HG02981 (cell line): ENCODE measurements at regions not wholly inside any gene's neighbourhood (a gene's known extent, or its start where the extent isn't known, plus 50 kb on each side); places are given as distances from the start of the nearest gene placed in this dataset.
A peak's percentile ranks its signal among the peaks of the same experiment; 100 is the strongest.

Source experiments
- ATAC-seq: cut with Tn5 transposase; IDR thresholded peaks from one replicate; pipeline ENCODE4 v1.9.1; 2021; ENCODE audit warnings: mild to moderate bottlenecking, moderate library complexity; ENCODE audit not compliant: unreplicated experiment

DNA sequence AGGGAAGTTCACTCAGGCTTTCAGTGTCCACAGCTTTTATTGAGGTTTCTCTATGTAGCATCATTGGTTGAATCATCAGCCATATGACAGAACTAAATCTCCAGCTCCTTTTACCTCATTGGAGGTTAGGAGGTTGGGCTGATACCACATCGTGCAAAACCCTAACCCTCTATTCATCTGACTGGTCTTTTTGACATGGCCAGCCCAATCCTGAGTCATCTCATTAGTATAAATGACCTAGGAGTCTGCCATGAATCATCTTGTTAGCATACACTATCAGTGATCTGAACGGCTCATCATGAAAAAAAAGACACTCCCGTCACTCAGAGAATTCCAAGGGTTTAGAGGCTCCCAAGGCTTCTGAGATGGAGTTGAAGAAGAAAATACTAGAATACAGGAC lies 669.8 kb upstream of the POT1 start:
- ATAC-seq = no peak

DNA sequence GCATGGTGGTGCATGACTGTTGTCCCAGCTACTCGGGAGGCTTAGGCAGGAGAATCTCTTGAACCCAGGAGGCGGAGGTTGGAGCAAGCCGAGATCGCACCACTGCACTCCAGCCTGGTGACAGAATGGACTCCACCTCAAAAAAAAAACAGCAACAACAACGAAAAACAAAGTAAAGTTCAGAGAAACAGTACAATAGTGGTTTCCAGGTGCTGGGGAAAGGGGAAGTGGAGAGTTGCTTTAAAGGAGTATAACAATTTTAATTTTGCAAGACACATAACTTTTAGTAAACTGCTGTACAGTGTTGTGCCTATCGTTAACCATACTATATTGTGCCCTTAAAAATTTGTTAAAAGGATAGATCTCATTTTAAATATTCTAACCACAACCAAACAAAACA lies 662.7 kb upstream of the POT1 start:
- ATAC-seq = no peak

GRCh38 chr7:125573126-125573525 lies 643.5 kb upstream of the POT1 start:
- no peak for ATAC-seq

GRCh38 chr7:125572414-125572813 lies 642.8 kb upstream of the POT1 start:
- ATAC-seq = no peak

DNA sequence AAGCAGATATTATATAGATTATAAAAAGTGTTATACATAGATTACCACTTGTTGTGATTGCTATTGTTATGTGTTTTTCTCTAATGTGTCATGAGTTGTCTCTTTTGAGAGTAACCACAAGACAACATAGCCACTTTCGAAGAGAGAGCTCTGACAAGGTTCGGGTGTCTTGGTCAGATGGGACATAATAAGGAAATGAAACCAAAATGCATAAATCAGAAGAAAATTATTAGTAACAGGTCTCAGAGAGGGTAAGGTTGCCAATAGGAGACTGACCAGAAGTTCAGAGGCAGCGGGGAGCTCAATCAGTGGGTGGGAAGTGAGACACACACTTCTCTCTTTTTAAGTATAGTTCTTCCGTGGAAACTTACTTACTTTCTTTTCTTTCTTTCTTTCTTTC lies 639.2 kb upstream of the POT1 start:
- ATAC-seq = peak; percentile 98

DNA sequence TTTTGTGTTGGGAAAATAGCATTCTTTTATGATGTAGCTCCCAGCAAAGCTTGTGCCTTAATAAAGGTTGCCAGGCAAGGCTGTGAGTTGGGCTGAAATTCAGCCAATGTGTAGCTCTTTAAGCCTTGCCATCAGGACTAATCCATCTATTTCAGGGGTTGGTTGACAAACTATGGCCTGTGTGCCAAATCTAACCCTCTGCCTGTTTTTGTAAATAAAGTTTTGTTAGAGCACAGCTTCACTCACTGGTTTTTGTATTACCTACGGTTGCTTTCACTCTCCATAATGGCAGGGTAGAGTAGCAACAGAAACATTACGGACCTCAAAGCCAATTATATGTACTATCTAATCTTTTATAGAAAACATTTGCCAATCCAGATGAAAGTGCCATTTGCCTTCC lies 638.1 kb upstream of the POT1 start:
- ATAC-seq = no peak

DNA sequence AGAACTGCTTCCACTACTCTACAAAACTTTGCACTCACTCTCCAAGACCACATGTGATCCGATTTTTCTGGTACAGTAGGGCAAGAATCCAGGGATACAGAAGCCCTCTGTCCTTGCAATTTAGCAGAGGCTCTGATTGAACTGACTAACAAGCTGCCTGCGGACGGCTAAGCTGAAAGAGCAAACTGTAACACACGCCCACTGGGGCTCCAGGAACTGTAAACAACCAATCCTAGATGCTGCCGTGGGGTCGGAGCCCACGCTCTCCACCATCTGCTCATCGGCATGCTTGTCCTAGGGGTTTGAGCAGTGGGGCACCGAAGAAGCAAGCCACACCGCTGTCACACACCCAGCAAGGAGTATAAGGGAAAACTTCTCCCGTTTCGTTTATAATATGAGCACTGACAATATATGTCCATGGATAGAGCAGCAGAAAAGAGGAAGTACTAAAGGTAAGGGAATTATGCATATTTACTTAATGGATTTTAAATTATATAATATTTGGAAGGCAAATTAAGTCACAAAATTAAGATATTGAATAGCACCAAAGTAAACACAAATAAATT lies 634.4 kb upstream of the POT1 start:
- ATAC-seq = no peak

DNA sequence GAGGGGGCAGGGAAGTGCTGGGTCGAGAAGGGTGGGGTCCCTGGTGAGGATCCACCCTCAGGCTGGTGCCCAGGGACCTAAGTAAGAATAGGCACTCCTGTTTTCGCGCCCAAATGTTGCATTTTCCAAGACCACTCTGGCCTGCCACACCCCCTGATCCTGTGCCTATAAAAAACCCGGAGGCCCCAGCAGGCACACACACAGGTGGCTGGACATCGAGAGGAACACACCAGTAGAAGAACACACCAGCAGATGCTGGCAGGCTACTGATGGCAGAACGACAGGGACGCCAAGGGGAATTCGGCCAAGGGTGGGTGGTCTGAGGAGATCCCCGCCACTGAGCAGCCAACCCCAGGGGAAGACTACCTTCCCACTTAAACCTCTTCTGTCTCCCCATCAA lies 633.9 kb upstream of the POT1 start:
- no peak for ATAC-seq

DNA sequence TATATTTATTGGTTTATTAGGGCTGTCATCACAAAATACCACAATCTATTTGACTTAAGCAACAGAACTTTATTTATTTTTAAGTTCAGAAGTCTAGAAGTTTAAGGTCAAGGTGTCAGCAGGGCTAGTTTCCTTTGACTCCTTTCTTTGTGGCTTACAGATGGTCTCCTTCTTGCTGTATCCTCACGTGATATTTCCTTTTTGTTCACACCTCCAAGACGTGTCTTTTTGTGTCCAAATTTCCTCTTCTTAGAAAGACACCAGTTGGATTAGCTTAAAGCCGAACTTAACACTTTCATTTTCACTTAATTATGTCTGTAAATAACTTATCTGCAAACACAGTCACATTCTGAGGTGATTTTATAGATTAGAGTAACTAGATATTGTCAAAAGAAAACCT lies 631.4 kb upstream of the POT1 start:
- ATAC-seq = peak; percentile 51

DNA sequence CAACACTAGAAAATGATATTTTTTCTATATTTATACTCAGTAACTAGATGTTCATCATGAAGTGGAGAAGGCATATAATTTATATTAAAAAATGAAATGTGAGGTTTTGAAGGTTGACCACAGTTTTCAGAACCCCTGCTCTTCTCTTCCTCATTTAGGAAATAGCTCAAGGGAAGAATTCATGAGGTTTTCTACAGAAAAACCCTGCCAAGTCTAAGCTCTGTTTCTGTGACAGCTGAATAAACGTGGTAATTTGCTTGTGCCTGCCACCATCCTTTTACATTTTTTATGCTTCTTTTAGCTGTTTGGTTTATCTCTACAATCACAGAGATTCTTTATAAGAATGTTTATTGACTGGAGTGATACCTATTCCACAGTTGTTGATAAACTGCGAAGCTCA lies 630.3 kb upstream of the POT1 start:
- ATAC-seq = no peak

DNA sequence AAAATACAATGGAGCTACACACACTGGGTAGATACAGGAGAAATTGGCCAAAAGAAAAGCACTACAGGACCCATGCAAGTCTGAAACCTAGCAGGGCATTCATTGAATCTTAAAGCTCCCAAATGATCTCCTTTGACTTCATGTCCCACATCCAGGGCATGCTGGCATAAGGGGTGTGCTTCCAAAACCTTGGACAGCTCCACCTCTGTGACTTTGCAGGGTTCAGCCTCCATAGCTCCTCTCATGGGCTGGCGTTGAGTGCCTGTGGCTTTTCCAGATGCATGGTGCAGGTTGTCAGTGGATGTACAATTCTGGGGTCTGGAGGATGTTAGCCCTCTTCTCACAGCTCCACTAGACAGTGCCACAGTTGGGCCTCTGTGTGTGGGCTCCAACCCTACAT lies 626.3 kb upstream of the POT1 start:
- no peak for ATAC-seq

GRCh38 chr7:125551008-125551407 lies 621.4 kb upstream of the POT1 start:
- no peak for ATAC-seq

- ATAC-seq = no peak
Observed at GRCh38 chr7:125547505-125547904, 617.9 kb upstream of the POT1 start.

DNA sequence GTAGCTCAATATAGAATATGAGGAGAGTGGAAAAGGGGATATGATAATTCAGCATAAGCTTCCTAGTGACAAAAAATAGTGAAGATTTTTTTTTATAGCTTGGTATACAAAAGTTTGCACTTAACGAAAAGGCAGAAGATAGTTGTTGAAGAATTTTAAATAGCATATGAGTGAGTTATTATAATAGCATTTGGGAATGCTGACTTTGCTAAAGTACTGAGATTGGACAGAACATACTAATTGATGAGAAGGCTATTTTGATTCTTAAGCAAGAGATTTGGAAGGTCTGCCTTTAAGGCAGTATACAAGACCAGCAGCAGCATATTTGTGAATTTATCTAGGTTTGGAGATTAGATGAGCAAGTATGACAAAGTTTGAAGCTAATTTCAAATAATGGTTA lies 600.9 kb upstream of the POT1 start:
- ATAC-seq = no peak

- no peak for ATAC-seq
Observed at GRCh38 chr7:125529249-125529648, 599.6 kb upstream of the POT1 start.

DNA sequence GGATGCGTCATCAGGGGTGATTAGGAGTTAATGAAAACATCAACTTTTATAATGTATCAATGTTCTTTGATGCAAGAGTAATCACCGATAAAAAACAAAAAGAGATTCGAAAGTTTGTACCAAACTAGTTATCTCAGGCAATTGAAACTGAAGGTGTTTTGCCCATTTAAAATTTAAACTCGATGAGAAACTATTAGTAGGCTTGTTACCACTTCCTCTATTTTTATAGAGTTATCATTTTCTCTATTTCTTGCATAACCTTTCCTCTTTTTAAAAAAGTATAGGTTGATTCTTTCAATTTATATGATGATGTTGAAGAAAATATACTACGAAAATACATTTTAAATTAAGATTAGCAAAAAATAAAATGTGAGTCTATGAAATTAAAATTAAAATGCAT lies 597.3 kb upstream of the POT1 start:
- no peak for ATAC-seq

DNA sequence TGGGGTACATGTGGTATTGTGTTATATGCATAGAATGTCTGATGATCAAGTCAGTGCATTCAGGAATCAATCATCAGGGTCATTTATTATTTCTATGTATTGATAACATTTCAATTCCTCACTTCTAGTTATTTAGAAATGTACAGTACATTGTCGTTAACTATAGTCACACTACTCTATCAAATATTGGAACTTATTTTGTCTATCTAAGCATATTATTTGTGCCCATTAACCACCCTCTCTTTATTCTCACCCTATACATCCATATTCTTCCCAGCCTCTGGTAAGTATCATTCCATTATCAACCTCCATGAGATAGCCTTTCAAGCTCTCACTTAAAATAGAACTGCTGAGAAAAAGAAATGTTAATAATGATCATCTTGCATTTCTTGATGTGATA lies 596.5 kb upstream of the POT1 start:
- no peak for ATAC-seq

DNA sequence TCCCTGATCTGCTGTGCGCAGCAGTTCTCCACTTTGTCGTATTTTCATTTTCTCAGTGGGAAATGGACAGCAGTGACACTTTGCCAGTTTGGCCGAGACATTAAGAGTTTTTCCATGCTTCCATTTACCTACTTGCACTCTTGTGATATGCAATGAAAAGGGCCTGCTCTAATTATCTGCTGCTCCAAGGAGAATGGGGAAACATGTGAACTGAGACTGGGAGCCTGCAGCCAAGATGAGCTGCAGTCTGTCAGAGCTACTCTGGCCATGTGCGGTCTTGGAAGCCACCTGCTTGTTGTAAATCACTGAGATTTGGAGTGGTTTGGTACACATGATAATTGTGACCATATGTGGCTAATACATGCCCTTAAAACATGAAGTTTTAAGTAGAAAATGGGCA lies 586.6 kb upstream of the POT1 start:
- ATAC-seq = no peak

DNA sequence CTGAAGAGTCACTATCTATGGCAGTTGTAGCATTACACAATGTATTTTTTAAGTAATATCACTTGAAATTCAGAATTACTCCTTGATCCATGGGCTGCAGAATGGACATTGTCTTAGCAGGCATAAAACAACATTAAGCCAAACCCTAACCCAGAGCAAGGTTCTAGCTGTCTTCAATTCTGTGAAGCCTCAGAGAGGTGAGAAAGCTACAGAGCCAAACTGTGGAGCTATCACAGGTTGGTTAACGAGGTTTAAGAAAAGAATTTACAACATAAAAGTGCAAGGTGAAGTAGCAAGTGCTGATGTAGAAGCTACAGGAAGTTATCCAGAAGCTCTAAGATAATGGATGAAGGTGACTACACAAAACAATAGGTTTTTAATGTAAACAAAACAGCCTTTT lies 582.7 kb upstream of the POT1 start:
- no peak for ATAC-seq

GRCh38 chr7:125511310-125511709 lies 581.7 kb upstream of the POT1 start:
- no peak for ATAC-seq

DNA sequence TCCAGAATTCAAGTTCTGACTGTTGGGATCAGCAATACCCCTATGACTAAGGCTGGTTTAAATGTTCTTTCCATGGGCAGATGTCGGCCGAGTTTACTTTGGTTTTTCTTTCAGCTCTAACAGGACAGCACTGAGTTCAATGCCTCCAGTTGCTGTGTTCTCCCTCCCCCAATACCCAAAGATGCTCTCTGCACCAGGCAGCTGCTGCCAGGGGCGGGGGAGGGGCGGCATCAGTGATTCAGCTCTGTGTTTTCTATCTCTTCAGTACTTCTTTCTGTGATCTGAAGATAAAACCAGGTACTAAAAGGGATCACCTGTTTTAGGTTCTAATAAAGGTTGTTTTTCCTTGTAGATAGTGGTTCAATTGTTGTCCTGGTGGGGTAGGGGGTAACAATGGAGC lies 576.7 kb upstream of the POT1 start:
- ATAC-seq = no peak

DNA sequence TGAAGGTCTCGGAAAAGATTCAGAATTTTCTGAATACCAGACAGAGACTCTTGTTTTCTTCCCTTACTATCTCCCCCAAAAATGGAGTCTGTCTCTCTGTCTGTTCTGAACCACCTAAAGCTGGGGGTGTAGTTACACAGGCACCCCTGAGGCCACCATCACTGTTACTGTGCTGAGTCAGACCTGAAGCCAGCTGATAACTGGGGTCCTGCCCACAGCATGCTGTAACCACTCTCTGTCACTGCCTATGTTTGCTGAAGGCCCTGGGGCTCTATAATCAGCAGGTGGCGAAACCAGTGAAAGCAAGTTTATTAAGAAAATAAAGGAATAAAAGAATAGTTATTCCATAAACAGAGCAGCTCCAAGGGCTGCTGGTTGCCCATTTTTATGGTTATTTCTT lies 575.2 kb upstream of the POT1 start:
- no peak for ATAC-seq

GRCh38 chr7:125495997-125496396 lies 566.4 kb upstream of the POT1 start:
- ATAC-seq = no peak

- ATAC-seq = no peak
Observed at GRCh38 chr7:125492521-125492920, 562.9 kb upstream of the POT1 start.
